Stimulated activated memory B cell treated with anti-CD40 and anti-IgM and Interleukin-4, amounts not matched to agents 10 μg/mL and 1 μg/mL and 100 μg/mL, for 72 hours (primary cell): ENCODE measurements at regions not wholly inside any gene's neighbourhood (a gene's known extent, or its start where the extent isn't known, plus 50 kb on each side); places are given as distances from the start of the nearest gene placed in this dataset.
"Not testable (repeated sequence)": the region's sequence is repeated elsewhere in the genome, so short reads cannot be mapped to it uniquely, and the experiment has no call there.

Source experiments
- ATAC-seq: fragments of 150-1000 bp; cut with Tn5 transposase; 2 replicates; pipeline ENCODE4 v1.10.0; 2021
- H3K27ac Mint-ChIP-seq: one replicate; pipeline ENCODE4 v1.8.0; 2022; ENCODE audit warnings: mild to moderate bottlenecking, mixed read lengths
- H3K27me3 Mint-ChIP-seq: one replicate; pipeline ENCODE4 v1.8.0; 2022; ENCODE audit warnings: mixed read lengths
- H3K36me3 Mint-ChIP-seq: one replicate; pipeline ENCODE4 v1.8.0; 2022; ENCODE audit warnings: mixed read lengths
- H3K4me1 Mint-ChIP-seq: one replicate; pipeline ENCODE4 v1.8.0; 2022; ENCODE audit warnings: mixed read lengths
- H3K4me3 Mint-ChIP-seq: one replicate; pipeline ENCODE4 v1.8.0; 2022; ENCODE audit warnings: mild to moderate bottlenecking, moderate library complexity, mixed read lengths
- H3K9me3 Mint-ChIP-seq: one replicate; pipeline ENCODE4 v1.8.0; 2022; ENCODE audit warnings: mixed read lengths

DNA sequence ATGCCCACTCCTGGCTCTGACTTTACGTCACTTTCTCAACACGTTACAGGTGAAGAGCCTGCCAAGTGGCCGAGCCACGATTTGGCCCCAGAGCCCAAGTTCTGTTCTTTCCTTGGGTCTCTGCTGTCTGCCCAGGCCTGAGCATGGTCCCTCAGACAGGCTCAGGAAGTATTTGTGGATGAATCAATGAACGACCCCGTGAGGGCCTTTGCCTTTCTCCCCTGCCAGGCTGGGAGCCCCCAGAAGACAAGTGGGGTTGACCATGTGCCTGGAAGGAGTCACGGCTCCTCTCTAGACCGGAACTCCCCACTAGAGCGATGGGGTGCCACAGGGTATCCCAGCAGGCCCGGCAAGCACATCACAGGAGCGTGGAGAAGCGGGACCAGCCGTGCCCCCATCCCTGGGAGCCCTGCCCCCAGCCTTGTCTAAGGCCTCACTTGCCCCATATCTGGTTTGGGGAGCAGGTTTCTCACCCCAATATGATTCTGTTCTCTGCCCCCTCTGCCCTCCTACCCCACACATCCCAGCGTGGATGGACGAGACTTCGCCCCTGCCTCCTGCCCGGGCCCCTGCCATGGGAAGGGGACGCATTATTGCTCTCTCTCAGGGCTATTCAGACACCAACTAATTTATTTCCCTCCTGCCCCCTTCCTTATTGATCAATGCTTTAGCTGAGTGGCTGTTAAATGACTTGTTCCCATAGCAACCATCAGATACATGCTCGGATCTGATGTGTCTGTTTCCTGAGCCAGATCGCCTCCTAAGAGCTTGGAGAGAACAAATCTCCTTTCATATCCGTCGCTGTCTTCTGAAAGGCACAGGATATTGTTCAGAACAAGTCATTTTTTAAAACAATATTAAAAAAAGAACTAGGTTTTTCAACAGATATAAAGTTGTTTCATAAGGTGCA, 69.0 kb downstream of the DIO3 start:
- peaks cover 68% of the 10 kb centered on the region for H3K27me3 Mint-ChIP-seq
- ATAC-seq = no peak
- H3K27ac Mint-ChIP-seq = no peak overlapping the region
- H3K9me3 Mint-ChIP-seq = peaks cover 4% of the 10 kb centered on the region
- H3K4me3 Mint-ChIP-seq = no peak overlapping the region
- no peaks in the 10 kb centered on the region for H3K36me3 Mint-ChIP-seq
- peaks cover 11% of the 10 kb centered on the region for H3K4me1 Mint-ChIP-seq

- H3K27me3 Mint-ChIP-seq = peaks cover 68% of the 10 kb centered on the region
- H3K4me1 Mint-ChIP-seq = peaks cover 17% of the 10 kb centered on the region
These were observed 69.9 kb downstream of the DIO3 start for GRCh38 chr14:101631199-101631598.

GRCh38 chr14:101631970-101632369, 70.7 kb downstream of the DIO3 start:
- peaks cover 24% of the 10 kb centered on the region for H3K4me1 Mint-ChIP-seq
- H3K27ac Mint-ChIP-seq, H3K36me3 Mint-ChIP-seq, H3K4me3 Mint-ChIP-seq, ATAC-seq, H3K9me3 Mint-ChIP-seq: not testable (repeated sequence)
- peaks cover 69% of the 10 kb centered on the region for H3K27me3 Mint-ChIP-seq

More at GRCh38 chr14:101631199-101631598, 69.9 kb downstream of the DIO3 start:
- Mint-ChIP-seq H3K36me3 (no peaks in the 10 kb centered on the region), H3K9me3 (no peaks in the 10 kb centered on the region), H3K4me3 (no peak overlapping the region), H3K27ac (no peak overlapping the region)
- ATAC-seq = no peak

DNA sequence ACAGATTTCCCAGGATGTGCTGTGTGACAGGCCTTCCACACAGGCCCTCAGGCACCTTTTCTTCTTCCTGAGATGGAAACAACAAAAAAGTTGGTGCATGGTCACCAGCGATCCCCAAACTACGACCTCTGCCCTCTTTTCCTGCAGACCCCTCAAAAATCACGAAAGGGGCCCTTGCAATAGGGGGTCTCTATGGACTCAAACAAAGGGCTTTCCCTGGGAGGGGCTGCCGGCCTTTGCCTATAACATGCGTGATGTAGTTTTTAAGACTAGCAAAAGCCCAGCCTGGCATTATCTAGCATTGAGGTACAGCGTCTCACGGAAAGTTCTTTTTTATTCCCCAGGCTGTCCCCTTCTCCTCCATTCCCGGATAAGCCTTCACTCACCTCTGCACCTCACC, 71.2 kb downstream of the DIO3 start:
- no peak overlapping the region for H3K27ac Mint-ChIP-seq
- no peak overlapping the region for H3K4me3 Mint-ChIP-seq
- peaks cover 24% of the 10 kb centered on the region for H3K4me1 Mint-ChIP-seq
- H3K36me3 Mint-ChIP-seq = no peaks in the 10 kb centered on the region
- no peaks in the 10 kb centered on the region for H3K9me3 Mint-ChIP-seq
- no peak for ATAC-seq
- H3K27me3 Mint-ChIP-seq = peaks cover 69% of the 10 kb centered on the region

DNA sequence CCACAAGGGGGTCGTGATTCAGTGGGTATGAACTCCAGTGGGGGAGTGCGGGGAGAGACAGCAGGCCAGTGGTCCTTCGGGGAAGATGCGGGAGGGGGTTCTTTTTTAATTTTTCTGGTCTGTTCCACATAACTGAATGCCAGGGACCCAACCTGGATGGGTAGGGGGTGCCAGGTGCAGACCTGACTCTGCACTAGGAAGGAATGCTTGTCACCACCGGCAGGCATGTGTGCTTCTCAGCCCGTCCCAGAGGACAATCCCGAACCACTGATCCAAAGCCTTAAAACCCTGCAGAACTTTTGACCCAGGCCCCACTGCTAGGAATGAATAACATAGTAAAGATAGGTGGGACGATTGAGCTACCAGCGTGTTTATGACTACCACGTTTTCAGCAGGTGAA, 72.0 kb downstream of the DIO3 start:
- no peaks in the 10 kb centered on the region for H3K36me3 Mint-ChIP-seq
- ATAC-seq = no peak
- no peaks in the 10 kb centered on the region for H3K9me3 Mint-ChIP-seq
- no peak overlapping the region for H3K27ac Mint-ChIP-seq
- H3K4me3 Mint-ChIP-seq = no peak overlapping the region
- peaks cover 17% of the 10 kb centered on the region for H3K4me1 Mint-ChIP-seq
- H3K27me3 Mint-ChIP-seq = peaks cover 63% of the 10 kb centered on the region

DNA sequence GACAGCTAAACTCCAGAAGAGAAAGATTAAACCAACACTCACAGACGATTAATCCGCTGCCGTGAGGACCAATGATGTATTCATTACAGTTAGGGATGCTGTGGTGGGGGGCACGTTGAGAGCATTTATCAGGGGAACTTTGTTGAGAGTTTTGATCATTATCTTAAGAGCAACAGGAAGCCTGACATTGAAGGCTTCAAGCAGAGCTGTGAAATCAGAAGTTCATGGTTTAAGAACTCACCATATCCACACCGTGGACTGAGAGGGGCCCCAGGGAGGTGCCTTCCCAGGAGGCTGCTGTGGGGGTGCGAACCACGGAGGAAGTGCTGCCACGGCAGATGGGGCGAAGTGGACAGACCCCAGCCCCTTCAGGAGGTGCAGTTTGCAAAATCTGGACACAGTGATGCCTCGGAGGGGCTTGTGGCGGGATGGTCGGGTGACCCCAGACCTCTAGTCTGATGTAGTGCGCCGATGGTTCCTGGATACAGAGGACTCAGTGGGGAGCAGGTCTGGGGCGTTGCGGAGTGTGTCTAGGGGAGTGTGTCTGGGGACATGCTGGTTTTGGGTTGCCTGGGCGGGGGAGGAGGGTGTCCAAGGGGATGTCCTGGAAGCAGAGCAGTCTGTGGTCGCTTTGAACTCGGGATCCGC, 73.0 kb downstream of the DIO3 start:
- H3K9me3 Mint-ChIP-seq = no peaks in the 10 kb centered on the region
- H3K4me1 Mint-ChIP-seq = peaks cover 13% of the 10 kb centered on the region
- peaks cover 69% of the 10 kb centered on the region for H3K27me3 Mint-ChIP-seq
- H3K4me3 Mint-ChIP-seq = no peak overlapping the region
- no peak overlapping the region for H3K27ac Mint-ChIP-seq
- no peak for ATAC-seq
- no peaks in the 10 kb centered on the region for H3K36me3 Mint-ChIP-seq

DNA sequence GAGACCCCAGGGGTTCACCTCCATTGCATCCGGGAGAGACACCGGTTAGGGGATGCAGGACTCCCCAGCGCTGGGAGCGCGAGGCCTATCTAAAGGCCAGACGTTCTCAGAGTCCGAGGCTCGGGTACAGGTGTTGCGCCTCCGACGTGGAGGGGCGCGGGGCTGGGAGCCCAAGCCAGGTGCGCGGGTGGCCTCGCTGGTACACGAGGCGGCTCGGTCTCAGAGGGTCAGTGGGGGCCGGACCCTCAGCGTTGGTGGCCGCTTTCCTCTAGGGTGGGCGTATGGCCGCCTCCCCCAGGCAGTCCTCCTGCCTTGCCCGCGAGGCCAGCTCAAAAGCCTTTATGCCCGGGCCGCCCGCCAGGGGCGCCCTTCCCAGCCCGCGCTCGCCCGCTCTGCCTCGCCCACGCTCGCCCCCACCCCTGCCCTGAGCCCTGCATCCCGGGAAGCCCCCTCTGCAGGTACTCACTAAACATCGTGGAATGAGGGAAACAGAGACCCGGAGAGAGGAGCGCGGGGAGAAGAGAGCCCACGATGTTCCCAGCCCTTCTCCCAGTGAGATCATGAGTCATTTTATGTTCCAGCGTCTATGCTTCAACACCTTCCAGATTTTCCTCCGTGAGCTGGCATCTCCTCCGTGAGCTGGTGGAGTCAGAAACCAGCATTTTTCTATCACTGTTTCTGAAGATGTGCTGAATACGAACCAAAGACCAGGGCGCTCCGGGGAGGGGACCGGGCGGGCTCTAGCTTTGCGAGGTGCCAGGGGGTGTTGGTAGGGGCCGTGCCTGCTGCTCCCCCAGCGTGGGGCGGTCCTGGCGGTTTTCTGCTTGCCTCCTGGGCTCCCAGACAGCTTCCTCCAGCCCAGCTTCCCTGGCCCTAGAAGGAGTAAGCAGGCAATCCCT, 73.8 kb downstream of the DIO3 start:
- no peaks in the 10 kb centered on the region for H3K9me3 Mint-ChIP-seq
- H3K27me3 Mint-ChIP-seq = peaks cover 73% of the 10 kb centered on the region
- no peak overlapping the region for H3K4me3 Mint-ChIP-seq
- H3K36me3 Mint-ChIP-seq = no peaks in the 10 kb centered on the region
- ATAC-seq = no peak
- H3K4me1 Mint-ChIP-seq = peaks cover 13% of the 10 kb centered on the region
- no peak overlapping the region for H3K27ac Mint-ChIP-seq

- Mint-ChIP-seq H3K4me3 (no peak overlapping the region), H3K4me1 (peaks cover 13% of the 10 kb centered on the region), H3K36me3 (no peaks in the 10 kb centered on the region), H3K9me3 (no peaks in the 10 kb centered on the region), H3K27me3 (peaks cover 67% of the 10 kb centered on the region), H3K27ac (peak overlapping the region; percentile 45)
- ATAC-seq = peak; percentile 90
These were observed 74.7 kb downstream of the DIO3 start for GRCh38 chr14:101635749-101636560.

DNA sequence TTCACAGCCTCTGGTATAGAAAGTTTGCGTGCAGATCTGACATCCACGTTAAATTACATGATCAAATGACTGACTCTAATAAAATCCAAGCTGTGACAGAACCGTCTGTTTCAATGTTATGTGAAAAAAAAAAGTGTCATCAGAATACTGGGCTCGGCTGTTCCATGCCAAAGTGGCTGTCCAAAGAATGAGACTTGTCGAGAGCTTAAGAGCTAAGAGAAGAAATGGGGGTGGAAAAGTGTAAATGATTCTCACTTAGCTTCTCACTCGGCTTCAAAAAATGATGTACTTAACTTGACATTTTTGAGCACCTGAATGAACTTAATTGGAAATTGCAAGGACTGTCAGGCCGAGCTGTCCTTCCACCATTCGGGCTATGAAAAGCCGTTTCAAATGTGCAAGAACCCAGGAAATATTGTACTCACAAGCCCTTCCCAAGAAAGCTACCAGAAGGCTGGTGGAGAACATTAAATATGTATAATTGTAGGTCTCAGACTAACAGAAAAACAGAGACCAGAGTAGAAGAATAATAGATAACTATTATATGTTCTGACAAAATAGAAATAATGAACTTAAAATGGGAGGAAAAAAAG, 78.0 kb downstream of the DIO3 start:
- no peak for ATAC-seq
- no peak overlapping the region for H3K4me3 Mint-ChIP-seq
- H3K36me3 Mint-ChIP-seq = no peaks in the 10 kb centered on the region
- no peak overlapping the region for H3K27ac Mint-ChIP-seq
- H3K9me3 Mint-ChIP-seq = peaks cover 6% of the 10 kb centered on the region
- H3K27me3 Mint-ChIP-seq = peaks cover 70% of the 10 kb centered on the region
- peaks cover 13% of the 10 kb centered on the region for H3K4me1 Mint-ChIP-seq

DNA sequence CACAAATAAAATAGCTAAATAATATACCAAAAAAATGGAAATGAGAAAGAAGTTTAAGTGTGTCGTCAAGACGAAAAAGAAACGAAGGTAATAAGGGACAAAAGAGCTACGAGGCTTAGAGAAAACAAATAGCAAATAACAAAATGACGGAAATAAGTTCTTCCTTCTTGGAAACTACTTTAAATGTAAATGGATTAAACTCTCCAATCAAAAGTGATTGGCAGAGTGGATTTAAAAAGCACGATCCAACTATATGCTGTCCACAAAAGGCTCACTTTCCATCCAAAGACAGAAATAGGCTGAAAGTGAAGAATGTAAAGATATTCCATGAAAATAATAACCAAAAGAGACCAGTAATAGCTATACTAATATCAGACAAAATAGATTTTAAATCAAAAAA, 82.4 kb downstream of the DIO3 start:
- Mint-ChIP-seq H3K9me3 (peaks cover 13% of the 10 kb centered on the region), H3K27ac (no peak overlapping the region), H3K27me3 (peaks cover 52% of the 10 kb centered on the region), H3K36me3 (no peaks in the 10 kb centered on the region), H3K4me3 (no peak overlapping the region), H3K4me1 (no peaks in the 10 kb centered on the region)
- no peak for ATAC-seq

DNA sequence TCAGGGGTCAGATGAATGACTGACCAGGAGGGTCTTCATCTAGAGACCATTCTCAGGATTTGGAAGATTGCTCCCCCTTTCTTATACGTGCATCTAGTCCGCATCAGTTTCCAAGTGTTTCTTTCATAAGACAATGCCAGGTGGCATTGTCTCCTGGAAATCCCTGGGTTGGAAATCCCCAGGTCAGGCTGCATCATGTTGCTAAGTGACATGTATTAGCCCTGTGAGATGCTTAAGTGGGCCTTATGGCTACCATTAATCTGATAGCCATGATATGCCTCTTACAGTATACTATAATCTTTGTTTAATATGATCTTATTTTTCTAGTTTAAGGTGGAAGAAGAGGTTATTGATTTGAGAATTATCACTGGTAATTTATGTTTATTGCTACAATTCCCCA, 92.8 kb downstream of the DIO3 start:
- H3K4me3 Mint-ChIP-seq = no peak overlapping the region
- peaks cover 41% of the 10 kb centered on the region for H3K27me3 Mint-ChIP-seq

DNA sequence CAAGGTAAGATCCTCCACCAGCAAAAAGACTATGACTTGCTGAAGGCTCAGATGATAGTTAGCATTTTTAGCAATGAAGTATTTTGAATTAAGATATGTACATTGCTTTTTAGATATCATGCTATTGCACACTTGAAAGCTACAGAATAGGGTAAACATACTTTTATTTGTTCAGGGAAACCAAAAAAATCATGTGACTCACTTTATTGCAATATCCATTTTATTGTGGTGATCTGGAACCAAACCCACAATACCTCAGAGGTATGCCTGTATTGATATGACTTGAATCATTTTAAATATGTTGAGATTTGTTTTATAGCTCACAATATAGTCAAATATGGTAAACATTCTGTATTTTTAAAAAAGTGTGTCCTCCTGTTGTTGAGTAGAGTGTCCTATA, 96.1 kb downstream of the DIO3 start:
- Mint-ChIP-seq H3K9me3 (no peaks in the 10 kb centered on the region), H3K4me3 (no peak overlapping the region), H3K4me1 (no peaks in the 10 kb centered on the region), H3K27me3 (peaks cover 33% of the 10 kb centered on the region), H3K36me3 (no peaks in the 10 kb centered on the region), H3K27ac (no peak overlapping the region)
- no peak for ATAC-seq

More for the DNA sequence above, 92.8 kb downstream of the DIO3 start:
- Mint-ChIP-seq H3K36me3 (no peaks in the 10 kb centered on the region), H3K9me3 (peaks cover 9% of the 10 kb centered on the region), H3K4me1 (no peaks in the 10 kb centered on the region), H3K27ac (no peak overlapping the region)
- no peak for ATAC-seq

- no peak for ATAC-seq
- Mint-ChIP-seq H3K36me3 (peaks cover 10% of the 10 kb centered on the region), H3K4me3 (no peak overlapping the region), H3K27ac (no peak overlapping the region), H3K27me3 (peaks cover 44% of the 10 kb centered on the region), H3K9me3 (peaks cover 13% of the 10 kb centered on the region), H3K4me1 (peaks cover 6% of the 10 kb centered on the region)
These were observed 95.9 kb upstream of the PPP2R5C start for GRCh38 chr14:101665478-101666078.

GRCh38 chr14:101666264-101666663, 95.2 kb upstream of the PPP2R5C start:
- no peak overlapping the region for H3K27ac Mint-ChIP-seq
- H3K4me1 Mint-ChIP-seq = peaks cover 6% of the 10 kb centered on the region
- peaks cover 51% of the 10 kb centered on the region for H3K27me3 Mint-ChIP-seq
- H3K9me3 Mint-ChIP-seq = peaks cover 19% of the 10 kb centered on the region
- no peak overlapping the region for H3K4me3 Mint-ChIP-seq
- ATAC-seq = no peak
- peaks cover 15% of the 10 kb centered on the region for H3K36me3 Mint-ChIP-seq
